ENCODE measurements at regions not wholly inside any gene's neighbourhood (a gene's known extent, or its start where the extent isn't known, plus 50 kb on each side); places are given as distances from the start of the nearest gene placed in this dataset.
"Not testable (repeated sequence)": the region's sequence is repeated elsewhere in the genome, so short reads cannot be mapped to it uniquely, and the experiment has no call there.

- no peak for DNase-seq
Observed at GRCh38 chr16:59586331-59586730, 852.2 kb upstream of the GOT2 start.

DNA sequence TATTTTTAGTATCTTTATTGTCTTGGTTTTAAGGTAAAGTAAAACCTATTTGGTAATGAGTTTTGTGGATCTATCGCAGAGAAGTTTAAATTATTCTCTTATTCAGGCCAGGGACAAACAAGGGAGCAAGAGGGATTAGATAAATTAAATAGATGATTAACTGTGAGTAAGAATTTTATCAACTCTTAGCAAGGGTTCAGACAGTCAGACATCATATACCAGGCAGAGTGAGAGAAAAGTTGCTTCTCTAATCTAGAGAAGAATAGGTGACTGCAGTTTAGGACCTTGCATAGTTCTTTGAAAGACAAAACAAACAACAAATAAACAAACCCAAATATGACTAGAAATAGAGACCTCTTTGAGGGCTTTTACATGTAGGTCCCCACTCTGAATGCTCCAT is 840.2 kb upstream of the GOT2 start:
- DNase-seq: no peak

GRCh38 chr16:59573528-59574271 is 839.6 kb upstream of the GOT2 start:
- DNase-seq: no peak

DNA sequence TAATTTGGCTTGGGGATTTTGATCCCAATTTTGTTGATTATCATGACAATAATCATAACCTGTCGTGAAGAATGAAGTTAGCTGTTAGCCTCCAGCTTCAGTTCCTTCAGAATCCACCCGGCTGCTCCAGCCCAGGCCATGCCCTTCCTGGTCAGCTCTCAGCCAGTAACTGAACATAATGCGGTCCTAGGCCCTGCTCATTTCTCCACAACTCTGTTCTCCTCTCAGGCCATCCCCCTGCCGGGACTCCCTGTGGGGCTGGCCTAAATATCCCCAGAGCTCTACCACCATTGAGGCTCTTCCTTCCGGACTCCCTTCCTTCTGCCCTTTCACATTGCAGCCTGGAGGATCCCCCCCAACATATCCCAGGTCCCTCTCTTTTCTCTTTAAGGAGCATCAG is 833.4 kb upstream of the GOT2 start:
- DNase-seq: no peak

- DNase-seq: no peak
Observed at GRCh38 chr16:59566446-59566845, 832.3 kb upstream of the GOT2 start.

DNA sequence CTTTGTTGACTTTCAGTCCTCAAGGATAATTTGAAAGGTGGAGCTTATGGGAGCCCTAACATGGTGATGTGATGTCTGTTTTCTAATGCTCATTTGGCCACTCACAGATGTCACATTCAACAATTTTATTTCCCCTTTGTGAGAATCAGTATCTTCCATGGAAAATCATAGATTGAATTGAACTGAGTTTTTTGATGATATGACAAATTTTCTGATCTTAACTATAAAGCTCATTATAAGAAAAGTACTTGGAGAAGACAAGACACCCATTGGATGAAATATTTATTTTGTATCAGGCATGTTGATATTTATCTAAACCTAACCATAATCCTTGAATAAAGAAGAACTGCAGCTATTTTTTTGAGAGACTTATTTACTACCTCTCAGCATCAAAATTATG is 824.6 kb upstream of the GOT2 start:
- no peak for DNase-seq

DNA sequence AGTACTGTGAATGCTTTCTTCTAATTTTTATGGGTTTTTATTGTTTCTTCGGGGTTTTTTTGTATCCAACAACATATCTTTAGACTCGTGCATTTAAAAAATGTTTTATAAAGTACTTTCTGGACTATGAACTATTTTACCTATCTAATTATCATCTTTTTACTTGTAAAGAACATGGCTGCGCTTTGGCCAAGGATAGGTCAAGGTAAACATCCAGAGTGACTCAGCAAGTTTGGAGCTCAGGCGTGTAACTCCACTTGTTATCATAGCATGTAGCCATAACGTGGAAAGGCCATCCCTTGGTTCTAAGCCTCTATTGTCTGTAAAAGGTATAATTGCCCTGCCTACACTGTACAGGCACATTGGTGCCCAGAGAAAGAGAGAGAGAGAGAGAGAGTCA is 818.0 kb upstream of the GOT2 start:
- no peak for DNase-seq

- DNase-seq: no peak
Observed at GRCh38 chr16:59545721-59546120, 811.6 kb upstream of the GOT2 start.

DNA sequence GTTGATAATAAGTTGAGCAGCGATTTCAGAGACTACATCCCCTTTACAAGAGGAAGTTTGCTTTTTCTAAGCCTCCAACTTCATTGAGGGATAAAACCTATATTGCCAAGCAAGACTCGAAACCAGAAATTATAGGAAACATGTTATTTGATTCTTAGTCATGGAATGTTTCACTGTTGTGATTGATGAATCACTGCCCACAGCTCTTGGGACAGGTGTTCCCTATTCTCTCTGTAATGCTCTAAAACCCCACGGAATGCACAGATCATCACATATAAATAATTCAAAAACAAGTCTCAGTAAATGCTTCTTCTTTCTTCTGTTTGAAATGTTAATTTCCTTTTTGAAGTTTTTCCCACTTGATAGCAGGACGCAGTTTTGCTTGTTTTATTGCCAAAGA is 809.5 kb upstream of the GOT2 start:
- DNase-seq: no peak

DNA sequence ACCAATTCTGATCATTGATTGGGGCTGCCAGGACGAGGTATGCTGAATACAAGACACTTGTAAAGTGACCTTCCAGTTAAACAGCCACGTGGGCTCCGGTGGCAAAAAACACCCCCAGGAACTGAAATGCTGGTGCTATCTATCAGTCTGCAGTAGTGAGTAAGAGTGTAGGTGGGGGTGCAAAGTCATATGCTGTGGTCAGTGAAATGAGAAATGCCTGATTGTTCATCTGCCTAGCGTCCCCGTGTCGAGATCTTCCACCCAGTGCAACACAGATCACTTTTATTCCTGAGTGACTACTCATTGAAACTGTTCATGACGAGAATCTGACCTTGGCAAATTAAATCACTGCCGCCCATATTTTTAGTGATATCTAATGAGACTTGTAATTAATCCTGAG is 806.5 kb upstream of the GOT2 start:
- no peak for DNase-seq

- no peak for DNase-seq
Observed at GRCh38 chr16:59535298-59535697, 801.2 kb upstream of the GOT2 start.

- no peak for DNase-seq
Observed at GRCh38 chr16:59527206-59527997, 793.3 kb upstream of the GOT2 start.

- DNase-seq: no peak
Observed at GRCh38 chr16:59522826-59523225, 788.7 kb upstream of the GOT2 start.

DNA sequence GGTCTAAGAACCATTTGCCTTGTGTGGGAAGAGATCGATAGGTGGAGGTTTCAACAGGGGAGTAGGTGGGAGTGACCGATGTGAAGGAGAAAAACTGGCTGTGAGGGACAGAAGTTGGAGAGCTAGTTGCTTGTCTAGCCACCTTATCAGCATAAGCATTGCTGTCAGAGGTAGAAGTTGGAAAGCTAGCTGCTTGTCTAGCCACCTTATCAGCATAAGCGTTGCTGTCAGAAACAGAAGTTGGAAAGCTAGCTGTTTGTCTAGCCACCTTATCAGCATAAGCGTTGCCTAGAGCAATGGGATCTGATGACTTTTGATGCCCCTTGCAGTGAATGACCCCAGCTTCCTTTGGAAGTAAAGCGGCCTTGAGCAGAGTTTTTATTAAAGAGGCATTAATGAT is 784.6 kb upstream of the GOT2 start:
- DNase-seq: not testable (repeated sequence)

DNA sequence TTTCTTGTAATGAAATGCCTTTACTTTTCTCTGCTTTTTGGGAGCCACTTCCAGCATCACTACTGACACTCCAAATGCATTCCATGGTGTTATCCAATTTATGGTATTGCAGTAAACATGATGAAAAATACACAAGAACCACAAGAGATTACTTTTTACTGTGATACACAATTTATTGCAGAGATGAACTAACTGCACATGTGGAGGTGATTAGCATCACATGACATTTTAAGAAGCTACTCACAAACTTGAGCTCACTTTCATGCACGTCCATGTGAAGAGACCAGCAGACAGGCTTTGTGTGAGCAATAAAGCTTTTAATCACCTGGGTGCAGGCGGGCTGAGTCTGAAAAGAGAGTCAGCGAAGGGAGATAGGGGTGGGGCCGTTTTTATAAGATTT is 780.5 kb upstream of the GOT2 start:
- no peak for DNase-seq

GRCh38 chr16:59510008-59510424 is 775.9 kb upstream of the GOT2 start:
- no peak for DNase-seq

DNA sequence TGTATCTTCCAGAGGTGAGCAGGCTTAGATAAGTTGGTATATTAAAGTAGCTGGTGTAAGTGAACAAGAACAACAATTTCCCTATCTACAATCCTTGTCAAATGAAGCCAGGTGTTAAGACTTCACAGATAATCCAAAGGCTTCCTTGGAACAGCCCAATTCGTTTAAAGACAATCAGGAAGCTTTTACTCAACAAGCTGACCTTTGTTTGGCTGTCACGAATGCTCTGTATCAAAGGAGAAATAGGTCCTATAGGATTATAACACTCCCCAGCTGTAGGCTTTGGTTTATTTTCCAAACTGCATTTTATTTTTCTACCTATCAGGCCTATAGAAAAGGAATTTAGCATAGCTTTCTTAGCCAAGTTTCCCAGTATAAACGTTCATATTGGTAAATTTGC is 766.5 kb upstream of the GOT2 start:
- DNase-seq: no peak

DNA sequence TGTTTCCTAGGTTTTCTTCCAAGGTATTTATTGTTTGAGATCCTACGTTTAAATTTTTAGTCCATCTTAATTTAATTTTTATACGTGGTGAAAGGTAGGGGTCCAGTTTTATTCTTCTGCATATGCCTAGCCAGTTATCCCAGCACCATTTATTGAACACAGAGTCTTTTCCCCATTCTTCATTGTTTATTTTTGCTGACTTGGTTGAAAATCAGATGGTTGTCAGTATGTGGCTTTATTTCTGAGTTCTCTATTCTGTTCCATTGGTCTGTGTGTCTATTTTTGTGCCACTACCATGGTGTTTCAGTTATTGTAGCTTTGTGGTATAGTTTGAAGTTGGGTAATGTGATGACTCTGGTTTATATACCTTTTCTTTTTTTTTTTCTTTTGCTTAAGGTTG is 753.0 kb upstream of the GOT2 start:
- DNase-seq: no peak

DNA sequence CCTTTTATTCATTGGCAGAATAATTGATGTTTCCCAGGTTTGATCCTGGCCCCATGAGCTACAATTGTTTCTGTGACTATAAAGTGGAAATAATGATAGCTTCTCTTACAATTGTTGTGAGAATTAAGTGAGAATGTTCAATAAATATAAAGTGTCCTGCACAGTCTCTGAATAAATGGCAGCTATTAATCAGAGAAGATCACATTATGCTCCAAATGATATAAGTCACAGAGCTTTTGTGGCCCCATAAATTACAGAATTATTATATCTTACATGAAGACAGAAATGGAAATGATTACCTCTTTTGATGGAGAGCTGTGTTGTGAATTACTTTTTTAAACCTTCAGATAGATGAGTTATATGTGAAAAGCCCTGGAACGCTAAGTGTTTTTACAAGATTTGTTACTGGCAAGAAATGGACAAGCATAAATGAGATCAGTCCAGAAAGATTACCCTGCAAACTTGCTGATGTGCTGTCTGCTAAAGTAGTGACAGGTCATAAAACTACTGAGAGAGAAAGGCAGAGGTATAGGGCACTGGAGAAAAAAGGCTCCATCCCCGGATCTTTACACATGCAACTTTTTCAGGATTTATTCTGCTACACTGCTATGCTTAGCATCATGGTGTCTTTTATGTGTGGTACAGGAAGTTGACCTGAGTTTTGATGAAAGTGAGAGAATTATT is 750.9 kb upstream of the GOT2 start:
- DNase-seq: no peak

DNA sequence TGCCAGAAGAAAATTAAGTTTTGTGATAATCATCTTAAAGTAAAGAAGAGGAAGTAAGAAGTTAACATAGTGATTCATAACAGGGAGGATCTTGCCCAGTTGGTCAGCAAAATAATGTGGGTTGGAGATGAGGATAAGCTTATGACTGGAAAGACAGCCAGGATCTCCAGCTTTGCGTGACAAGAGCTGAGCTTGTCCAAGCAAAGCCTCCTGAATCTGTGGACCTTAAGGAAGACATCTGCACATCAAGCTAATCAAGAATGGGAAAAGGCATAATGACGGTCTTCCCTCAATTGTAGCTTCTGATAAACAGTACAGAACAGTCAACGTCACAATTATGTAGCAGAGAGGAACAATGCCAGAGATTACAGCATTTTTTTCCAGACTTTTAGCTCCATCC is 744.7 kb upstream of the GOT2 start:
- no peak for DNase-seq

DNA sequence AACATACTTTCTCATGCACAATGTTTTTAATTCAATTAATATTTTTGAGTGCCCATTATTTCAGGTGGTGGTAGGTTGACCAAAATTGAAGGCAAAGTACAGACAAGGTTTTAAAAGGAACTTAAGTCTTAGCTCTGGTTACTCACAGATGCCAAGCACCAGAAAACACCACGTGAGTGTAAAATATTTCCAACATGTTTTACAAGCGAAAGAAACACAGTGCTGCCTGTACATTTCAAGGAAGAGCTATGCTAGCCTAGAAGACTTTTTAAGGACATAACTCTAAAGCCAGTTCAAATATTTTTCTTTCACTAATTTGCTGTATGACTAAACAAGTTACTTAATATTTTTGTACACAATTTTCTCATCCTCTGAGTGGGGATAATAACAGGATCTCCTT is 736.4 kb upstream of the GOT2 start:
- no peak for DNase-seq

DNA sequence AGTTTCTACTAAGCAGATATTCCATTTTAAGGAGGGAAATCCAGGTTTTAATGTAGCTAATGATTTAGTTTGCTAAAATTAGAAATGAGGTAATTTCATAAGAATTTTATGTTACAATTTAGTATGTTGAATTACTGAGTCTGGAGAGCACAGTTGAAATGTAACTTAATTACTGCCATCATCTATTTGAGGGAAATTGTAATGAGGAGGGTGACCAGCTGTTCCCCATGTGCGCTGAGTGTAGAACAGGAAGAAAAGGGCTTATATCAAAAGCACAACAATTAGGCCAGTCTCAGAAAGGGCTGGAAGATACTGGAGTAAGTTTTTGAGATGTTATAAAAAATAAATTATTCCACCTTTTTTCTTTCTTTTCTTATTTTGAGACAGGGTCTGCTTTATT is 735.1 kb upstream of the GOT2 start:
- DNase-seq: no peak

DNA sequence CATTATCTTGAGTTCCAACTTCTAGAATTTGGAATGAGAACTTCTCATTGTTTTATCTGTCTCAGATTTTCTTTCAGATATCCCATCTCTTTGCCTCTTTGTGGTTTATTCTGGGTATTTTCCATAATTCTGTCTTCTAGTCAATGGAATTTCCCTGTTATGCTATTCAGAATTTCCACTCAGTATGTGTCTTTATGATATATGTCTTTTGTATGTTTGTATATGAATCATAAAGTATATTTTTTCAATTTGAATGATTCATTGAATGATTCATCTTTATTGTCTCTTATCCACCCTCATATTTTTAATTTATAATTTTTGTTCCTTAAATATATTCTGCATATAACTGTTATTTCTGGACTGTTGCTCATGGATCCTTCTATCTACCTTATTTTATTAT is 729.7 kb upstream of the GOT2 start:
- DNase-seq: no peak

GRCh38 chr16:59459806-59460205 is 725.7 kb upstream of the GOT2 start:
- DNase-seq: no peak

Measured in COR-L47 (cell line).